ENCODE measurements at regions not wholly inside any gene's neighbourhood (a gene's known extent, or its start where the extent isn't known, plus 50 kb on each side); places are given as distances from the start of the nearest gene placed in this dataset.
"Not testable (repeated sequence)": the region's sequence is repeated elsewhere in the genome, so short reads cannot be mapped to it uniquely, and the experiment has no call there.

DNA sequence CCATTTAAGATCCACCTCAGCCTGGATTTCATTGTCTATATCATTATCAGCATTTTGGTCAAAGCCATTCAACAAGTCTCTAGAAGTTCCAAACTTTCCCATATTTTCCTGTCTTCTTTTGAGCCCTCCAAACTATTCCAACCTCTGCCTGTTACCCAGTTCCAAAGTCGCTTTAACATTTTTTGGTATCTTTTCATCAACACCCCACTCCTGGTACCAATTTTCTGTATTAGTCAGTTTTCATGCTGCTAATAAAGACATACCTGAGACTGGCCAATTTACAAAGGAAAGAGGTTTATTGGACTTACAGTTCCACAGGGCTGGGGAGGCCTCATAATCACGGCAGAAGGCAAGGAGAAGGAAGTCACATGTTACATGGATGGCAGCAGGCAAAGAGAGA lies 982.9 kb downstream of the TAF11L14 start:
- DNase-seq = not testable (repeated sequence)

DNA sequence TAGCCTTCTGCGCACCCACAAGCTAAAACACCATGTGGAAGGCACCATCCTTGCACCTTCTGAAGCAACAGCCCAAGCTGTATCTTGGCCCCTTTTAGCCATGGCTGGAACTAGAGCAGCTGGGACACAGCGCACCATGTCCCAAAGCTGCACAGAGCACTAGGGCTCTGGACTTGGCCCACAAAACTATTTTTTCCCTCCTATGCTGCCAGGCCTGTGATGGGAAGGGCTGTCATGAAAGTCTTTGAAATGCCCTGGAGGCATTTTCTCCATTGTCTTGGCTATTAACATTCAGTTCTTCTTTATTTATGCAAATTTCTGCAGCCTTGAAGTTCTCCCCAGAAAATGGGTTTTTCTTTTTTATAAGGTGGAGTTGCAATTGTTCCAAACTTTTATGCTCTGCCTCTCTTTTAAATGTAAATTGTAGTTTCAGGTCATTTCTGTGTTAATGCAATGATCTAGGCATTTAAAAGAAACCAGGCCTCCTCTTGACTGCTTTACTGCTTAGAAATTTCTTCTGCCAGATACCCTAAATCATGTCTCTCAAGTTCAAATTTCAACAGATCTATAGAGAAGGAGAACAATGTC lies 996.3 kb downstream of the TAF11L14 start:
- DNase-seq = no peak

DNA sequence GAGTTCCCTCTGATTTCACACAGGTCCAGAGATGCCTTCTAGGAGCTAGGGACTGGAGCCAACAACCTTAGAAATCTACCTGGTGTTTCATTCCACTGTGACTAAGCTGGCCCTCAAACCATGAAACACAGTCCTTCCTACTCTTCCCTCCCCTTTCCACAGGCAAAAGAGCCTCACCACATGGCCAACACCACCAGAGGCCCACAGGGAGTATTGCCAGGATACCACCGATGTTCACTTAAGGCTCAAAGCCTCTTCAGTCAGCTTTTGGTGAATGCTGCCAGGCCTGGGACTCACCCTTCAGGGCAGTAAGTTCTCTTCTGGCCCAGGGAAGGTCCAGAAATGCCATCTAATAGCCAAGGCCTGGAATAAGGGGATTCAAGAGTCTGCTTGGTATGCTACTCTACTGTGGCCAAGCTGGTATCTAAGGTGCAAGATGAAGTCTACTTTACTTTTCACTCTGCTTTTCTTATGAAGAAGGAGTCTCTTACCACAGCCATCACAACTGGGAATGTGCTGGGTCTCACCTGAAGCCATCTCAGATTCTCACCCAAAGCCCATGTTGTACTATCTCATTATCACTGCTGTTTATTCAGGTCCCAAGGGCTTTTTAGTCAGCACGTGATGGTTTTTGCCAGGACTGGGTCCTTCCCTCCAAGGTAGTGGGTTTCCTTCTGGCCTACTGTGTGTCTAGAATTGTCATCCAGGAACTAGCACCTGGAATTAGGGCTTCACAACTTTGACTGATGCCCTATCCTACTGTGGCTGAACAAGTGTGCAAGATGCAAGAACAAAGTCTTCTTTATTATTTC lies 1018.4 kb downstream of the TAF11L14 start:
- DNase-seq = no peak

DNA sequence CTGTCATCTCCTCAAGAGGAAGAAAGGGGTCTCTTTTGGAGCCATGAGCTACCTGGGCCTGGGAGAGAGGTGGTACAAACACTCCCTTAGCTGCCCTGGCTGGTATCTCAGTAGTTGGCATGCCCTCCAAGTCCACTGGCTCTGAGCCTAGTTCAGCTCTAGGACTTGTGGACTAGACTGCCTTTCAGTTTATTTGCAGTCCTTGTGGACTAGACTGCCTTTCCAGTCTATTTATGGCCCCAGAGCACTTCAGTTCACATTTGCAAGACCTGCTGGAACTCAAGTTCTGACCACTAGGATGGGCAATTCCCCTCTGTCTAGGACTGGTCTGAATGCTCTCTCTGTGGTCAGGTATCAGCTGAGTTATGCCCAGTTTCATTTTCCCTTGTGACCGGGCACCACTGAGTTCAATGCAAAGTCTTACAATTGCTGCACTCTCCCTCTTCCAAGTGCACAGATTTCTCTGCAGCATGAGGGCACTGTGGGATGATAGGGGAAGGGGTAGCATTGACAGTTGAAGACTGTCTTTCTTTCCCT lies 1019.0 kb downstream of the TAF11L14 start:
- no peak for DNase-seq

DNA sequence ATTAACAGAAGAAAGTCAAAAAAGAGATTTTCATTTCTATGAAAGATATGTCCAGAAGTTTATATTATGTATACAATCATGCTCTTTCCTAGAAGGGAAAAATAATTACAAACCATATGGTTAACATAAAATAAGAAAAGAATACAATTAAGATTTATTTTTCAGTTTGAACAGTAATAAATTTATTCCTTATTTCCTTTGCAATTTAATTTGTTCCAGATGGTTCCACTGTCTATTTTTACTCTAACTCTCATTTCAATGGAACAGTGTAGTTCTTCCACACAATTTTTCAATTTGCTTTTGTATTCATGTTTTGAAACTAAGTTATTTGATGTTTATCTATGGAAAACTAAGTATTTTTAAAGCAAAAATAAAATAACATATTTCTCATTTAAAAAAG lies 1026.3 kb downstream of the TAF11L14 start:
- DNase-seq = no peak

DNA sequence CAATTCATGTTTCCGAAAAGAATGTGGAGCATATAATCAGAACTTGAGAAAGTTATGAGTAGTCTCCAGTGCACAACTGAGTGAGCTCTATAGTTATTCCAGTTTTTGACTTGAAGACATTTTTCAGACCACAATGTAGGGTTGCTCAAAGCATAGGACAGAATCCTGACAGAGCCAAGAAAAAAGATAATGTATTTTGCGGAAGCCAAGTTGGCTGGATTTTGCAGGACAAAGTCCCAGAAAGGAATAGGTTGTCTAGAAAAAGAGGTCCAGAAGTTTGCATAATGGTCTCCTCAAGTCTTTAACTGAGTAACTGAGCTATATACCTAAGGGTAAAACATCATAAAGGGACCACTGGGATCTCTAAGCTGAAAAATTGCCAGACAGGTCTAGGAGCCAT lies 1028.0 kb downstream of the TAF11L14 start:
- no peak for DNase-seq

DNA sequence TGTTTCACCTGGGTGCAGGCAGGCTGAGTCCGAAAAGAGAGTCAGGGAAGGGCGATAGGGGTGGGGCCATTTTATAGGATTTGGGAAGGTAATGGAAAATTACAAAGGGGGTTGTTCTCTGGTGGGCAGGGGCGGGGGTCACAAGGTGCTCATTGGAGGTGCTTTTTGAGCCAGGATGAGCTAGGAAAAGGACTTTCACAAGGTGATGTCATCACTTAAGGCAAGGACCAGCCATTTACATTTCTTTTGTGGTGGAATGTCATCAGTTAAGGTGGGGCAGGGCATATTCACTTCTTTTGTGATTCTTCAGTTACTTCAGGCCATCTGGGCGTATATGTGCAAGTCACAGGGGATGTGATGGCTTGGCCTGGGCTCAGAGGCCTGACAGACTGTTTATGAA lies 1040.0 kb downstream of the TAF11L14 start:
- not testable (repeated sequence) for DNase-seq

DNA sequence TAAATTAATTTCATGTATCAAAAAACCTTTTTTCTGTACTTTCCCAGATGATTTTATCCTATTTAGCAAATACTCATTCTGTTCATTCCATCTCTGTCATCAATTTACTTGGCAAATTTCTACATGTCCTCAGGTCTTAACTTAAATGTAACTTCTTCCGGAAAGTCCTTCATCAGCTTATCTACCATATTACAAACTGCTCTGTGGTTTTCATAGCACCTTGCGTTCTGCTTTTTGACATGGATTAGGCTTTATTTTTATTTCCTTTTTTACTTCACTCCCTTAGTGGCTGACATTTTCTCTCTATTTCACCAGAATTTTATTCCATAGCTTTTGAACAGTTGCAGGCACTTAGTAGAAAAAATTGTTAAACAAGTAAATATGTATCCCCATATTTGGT lies 1040.8 kb downstream of the TAF11L14 start:
- DNase-seq = no peak

DNA sequence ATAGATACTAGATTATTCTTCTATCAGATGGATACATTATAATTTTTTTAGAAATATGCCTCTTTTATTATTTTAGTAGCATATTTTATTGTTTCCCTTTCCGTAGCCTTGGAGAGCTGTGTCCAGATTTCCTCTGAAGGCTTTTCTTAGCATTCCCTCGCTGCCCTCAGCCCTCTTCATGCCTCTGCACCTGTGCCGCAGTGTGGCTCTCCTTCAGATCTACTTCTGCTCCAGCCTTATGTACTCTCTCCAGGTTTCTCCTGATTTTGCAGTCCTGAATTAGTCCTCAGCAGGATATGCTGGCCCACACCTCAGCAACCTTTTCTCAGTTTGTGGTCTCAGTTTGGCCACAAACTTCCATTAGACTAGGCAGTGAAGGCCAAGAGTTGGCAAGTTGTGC lies 1052.0 kb downstream of the TAF11L14 start:
- no peak for DNase-seq

DNA sequence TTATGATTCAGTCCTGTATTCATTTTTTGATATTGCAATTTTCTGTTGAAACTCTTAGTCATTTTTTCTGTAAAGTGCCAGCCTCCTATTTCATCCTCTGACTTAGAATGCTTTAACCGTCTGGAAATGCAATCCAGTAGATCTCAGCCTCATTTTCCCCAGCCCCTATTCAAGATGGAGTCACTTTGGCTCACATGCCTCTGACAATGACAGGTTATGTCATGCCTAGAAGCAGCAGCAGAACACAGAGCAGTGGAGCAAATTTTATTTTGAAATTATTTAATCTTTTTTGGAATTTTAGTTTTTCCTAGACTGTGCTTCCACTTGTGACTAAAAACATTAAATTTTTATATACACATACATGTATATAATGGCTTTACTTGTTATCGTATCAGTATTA lies 1053.2 kb downstream of the TAF11L14 start:
- DNase-seq = no peak

DNA sequence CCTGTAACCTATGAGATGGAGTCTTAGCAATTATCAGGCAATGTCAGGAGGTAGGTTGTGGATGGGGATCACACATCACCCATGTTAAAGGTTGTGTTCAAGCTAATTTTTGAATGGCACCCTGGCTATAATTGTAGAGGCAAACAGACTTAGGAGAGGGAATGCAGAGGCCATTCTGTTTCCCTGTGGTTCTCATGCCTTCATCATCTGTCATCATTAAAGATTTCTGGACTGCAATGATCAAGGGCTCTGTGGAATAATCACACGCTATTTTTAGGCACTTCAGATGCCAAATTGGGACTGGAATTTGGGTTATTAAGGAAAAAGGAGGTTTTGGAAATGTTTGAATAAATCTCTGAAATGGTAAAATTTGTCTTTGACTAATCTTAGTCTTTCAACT lies 1065.4 kb downstream of the TAF11L14 start:
- no peak for DNase-seq

DNA sequence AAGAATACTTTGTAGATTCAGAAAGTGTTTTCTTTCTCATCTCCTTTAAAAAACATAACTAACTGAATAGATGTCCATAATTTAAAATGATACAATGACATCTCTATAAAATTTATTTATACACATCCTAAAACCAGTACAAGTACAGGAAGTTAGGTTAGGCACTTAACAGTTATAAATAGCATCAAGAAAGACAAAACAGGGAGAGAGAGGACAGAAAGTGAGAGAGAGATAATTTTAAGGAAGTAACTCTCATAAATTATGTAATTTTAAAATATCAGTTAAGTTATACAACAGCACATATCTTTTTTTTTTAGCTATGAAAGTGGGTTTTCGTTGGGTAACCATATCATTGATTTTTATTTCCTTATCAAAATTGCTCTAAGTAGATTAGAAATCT lies 1068.6 kb downstream of the TAF11L14 start:
- no peak for DNase-seq

DNA sequence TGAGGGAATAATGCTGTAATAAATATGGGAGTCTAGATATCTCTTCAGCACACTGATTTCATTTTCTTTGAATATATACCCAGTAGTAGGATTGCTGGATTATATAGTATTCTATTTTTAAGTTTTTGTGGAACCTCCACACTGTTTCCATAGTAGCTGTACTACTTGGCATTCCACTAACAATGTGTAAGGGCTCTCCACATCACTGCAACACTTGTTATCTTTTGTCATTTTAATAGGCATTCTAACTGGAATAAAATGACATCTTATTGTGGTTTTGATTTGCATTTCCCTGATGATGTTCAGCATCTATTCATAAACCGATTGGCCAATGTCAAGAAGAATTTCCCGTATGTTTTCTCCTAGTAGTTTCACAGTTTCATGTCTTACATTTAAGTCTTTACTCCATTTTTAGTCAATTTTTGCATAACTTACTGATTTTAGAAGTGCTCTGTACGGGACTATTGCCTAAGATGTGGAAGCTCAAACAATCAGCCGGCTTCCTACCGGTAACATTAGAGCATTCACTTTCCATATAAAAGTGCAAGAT lies 1078.8 kb downstream of the TAF11L14 start:
- DNase-seq = no peak

DNA sequence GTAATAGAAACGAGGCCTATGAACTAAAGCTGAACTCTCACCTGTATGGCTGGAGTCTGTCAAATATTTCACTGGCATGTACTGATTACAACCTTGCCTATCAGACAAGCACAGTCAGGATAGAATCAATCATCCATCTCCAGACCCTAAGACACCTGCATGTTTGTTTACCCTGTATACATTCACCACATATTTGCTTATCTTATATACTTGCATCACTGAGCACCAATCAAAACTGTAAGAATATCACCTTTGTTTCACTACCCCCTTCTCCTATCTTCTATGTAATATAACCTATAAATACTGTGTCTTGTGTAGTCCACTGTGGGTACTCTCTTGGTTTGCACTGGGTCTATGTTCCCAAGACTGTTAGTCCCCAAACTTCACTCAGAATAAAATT lies 1085.7 kb downstream of the TAF11L14 start:
- no peak for DNase-seq

DNA sequence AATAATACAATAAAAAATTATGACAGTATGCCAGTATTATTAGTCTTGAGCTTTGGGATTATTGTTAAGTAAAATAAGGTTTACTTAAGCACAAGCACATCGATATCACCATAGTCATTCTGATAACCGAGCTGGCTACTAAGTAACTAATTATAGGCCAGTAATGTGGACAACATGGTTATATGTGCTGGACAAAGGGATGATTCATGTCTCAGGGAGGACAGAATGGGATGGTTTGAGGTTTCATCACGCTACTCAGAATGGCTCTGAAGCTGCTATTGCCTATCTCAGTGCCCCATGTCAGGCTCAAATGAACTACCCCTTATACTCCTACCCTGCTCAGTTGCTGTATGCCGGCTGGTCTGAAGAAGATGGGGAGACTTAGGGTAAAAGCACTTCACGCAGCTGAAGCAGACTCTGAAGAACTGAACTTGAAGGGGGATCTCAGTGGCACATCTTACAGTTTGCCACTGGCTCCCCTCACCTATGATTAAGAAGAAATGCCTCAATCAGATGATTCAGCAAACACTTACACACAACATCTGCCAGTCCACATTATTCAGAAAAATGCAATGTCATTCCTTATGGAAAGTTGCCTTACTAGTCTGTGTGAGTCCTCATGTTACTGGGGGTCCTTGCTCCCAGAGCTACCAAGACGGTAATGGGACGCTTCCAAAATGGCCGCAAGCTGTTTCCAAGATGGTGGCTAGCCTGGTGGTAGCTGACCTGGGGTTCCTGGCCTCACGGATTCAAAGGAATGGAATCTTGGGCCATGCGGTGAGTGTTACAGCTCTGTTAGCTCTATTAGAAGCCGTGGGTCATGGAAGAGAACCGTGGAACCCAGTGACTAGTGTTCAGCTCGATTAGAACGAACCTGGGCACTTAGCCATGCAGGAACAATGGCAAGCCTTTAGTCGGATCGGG lies 1098.6 kb downstream of the TAF11L14 start:
- DNase-seq = no peak

DNA sequence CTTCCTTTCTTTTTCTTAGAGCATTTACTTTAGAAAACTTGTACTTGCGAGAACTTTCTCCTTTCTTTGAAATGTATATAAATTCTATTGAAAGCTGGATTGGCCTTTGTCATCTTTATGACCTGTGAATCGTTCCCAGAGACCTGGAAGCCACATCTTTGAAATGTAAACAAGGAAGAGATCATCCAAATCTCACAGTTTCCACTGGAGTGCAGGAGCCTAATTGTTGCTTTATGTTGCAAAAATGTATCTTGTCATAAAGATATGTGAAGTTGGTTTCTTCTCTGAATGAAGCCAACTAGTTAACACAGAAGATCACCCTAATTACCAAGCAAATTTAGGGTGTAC lies 1101.8 kb downstream of the TAF11L14 start:
- no peak for DNase-seq

DNA sequence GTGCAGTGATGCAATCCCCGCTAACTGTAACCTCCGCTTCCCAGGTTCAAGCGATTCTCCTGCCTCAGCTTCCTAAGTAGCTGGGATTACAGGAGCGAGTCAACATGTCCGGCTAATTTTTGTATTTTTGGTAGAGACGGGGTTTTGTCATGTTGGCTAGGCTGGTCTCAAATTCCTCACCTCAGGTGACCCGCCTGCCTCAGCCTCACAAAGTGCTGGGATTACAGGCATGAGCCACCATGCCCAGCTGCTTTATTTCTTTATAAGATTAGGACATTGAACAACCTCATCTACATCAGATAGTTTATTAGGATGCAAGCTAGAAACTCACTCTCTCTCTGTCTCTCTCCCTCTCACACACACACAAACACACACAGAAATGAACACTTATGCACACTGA lies 1102.5 kb downstream of the TAF11L14 start:
- DNase-seq = not testable (repeated sequence)

DNA sequence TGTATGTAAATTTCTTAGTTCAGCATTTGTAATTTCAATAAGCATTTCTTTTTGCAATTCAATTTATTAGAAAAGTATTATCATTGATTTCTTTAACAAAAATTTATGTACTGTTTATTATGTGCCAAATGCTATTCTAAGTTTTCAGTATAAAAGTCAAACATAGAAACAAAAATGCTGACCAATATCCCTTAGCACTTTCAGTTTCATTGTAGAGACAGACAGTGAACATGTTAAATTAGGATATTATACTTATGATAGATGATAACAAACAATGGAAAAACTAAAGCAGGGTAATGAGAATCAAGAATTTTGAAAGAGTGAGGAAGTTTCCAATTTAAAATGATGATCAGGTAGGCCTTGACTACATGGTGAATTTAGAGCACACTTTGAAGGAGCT lies 1106.0 kb downstream of the TAF11L14 start:
- DNase-seq = no peak

DNA sequence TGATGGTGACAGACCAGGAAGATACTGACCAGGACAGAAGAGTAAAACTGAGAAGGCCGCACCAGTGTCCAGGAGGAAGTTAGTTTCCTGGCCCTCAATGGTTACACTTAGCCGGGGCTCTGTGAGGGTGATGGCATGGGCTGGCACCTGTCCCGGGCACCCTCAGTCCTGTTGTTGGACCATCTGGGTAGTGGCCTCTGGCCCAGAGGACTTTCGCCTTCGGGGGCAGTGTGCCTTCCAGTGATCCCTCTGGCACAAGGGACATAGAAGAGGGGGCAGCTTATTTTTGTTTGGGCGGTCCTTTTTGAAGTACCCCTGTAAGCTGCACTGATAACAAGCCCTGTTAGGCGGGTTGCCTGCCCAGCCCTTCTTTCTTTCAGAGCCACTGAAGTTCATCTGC lies 1108.6 kb downstream of the TAF11L14 start:
- DNase-seq = no peak

DNA sequence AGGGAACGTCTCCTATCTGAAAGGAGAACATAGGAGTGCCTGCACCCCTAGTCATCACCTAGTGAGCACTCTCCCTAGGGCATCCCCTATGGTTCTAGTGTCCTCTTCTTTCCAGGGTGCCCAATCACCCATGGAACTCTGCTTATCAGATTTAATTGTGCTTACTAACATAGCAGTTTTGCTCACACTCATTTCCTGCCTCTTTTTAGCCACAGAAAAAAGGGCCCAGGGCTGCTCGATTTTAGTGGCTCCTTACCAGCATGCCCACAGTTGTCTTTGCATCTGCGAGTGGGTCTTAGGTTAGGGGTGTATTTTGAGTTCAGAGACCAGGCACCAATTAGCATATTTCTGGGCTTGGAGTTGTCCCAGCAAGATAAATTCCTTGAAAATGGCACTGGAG lies 1110.2 kb downstream of the TAF11L14 start:
- no peak for DNase-seq

DNA sequence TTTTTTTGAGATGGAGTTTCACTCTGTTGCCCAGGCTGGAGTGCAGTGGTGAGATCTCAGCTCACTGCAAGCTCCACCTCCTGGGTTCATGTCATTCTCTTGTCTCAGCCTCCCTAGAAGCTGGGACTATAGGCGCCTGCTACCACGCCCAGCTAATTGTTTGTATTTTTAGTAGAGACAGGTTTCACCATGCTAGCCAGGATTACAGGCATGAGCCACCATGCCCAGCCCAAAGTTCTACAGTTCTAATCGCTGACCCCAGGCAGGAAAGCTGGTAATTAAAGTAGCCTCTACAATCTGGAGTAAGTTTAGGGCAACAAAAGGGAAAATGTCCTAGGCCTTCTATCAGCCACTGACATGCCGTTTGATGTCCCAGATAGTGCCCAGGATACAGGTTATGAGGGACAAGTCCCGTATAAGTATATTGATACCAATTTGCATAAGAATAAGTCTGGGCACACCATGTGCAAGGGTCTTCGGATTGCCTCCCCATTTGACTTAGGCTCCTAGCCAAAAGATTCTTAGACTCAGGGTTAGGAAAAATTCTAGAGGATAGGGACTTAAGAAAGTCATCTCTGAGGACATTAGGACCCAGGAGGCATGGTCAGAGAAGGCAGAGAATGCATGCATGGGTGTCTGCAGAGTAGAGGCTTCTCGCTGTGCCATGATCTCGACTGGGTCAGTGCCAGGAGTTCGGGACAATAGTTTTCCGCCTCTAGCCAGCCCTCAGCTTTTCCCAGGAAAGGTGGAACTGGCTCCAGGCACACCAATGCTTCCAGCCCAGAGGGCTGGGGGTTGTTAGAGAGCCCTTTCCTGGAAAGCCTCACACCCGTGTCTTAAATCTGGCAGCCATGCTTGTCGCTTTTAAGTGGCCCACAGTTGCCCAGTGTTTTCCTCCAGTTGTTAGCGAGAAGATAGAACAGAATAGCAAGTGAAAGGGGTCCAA lies 1111.1 kb downstream of the TAF11L14 start:
- peak; percentile 49 for DNase-seq

DNA sequence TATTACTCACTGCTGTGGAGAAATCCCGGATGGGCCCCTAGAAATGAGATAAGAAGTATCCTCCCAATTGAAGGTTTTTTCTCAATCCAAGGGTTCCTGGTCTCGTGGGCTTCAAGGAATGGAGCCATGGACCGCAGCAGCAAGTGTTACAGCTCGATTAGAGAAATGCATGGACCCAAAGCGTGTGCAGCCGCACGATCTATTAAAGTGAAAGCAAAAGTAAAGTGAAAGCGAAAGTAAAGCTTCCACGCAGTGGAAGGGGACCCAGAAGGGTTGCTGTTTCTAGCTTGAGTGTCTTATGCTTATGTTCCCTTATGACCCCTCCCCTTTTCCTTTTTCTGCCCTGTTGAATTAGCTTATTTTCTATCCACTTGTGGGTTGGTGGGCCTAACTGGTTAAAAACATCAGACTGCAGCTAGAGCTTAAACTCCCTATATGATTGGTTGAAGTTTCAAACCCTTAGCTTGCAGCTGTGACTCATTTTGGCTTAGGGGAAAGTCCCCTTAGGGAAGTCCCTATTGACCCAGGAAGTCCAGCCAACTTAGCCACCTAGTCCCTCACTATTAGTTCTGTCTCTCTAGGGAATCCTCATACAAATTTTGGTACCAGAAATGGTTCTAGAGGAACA lies 1111.8 kb downstream of the TAF11L14 start:
- peak; percentile 80 for DNase-seq

Measured in DMS153 (cell line).